GM04504 (cell line): ENCODE measurements at regions not wholly inside any gene's neighbourhood (a gene's known extent, or its start where the extent isn't known, plus 50 kb on each side); places are given as distances from the start of the nearest gene placed in this dataset.
"Not testable (repeated sequence)": the region's sequence is repeated elsewhere in the genome, so short reads cannot be mapped to it uniquely, and the experiment has no call there.

Experiments
- DNase-seq: peaks from one replicate; pipeline ENCODE4 v3.0.0-alpha.2; 2012; ENCODE audit warnings: low read depth

GRCh38 chr1:100628631-100629081, 90.7 kb downstream of the GPR88 start:
- DNase-seq = no peak

DNA sequence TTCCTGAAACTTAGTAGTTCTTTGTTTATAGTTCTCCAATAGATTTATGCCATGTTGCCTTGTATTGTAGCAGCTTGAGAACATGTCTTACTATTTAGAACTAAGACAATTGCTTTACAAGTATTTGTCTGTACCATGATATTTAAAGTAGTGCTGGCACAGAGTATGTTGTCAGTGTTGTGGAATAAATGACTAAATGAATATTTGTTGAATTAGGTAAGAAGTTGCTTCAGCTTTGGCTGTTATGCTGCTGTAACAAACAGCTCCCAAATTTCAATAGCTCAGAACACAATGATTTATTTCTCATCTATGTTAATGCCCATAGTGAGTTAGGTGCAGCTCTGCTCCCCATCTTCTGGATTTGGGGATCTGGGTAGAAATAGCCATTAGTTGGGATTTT, 90.2 kb upstream of the VCAM1 start:
- DNase-seq = no peak

- peak; percentile 56 for DNase-seq
These were observed 88.5 kb upstream of the VCAM1 start for GRCh38 chr1:100631015-100631551.

DNA sequence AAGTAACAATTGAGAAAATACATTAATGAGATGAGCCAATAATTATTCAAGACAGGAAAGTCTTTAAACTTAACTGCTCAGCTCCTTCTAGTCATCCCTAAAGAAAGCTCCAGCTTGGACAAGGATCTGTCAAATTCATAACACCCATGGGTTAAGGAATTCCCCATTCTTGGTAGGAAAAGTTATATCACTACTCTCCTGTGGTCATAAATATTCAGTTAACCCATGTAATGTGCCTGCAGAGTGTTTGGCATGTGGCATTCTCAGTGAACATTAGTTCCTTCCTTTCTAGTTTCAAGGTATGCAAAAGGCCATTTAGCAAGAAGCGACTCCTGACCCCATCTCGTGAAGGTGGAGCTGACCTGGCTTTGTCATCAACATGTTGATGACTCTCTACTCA, 76.7 kb upstream of the VCAM1 start:
- no peak for DNase-seq

DNA sequence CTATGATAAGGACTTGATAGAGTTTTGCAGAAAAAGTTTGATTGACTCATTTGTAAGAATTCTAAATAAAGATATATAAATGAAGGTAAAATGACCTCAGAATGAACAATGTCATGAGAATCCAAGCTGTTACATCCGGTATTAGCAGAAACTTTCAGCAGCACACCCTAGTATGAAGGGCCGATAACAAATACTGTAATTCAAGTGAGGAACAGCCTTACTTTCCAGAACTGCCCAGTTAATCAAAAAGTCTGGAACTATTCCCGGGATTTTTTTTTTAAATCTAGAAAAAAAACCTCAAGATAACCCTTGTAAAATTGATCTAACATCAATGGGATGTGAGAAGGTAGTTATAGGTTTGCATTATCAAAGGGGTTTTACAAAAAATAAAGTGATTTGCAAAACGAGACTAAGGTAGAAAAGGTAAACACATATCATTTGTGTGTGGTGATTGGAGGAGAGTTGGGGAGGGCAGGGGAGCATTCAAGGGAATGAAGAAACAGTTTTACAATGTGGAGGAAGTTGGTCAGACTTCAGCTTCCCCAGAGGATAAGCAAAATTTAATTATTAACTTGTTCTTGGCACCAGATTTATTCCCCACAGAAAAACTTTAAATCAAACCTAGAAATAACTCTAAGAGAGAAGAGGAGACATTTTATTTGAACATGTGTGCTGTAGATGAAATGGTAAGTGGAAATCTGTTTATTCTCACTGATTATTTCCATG, 75.9 kb upstream of the VCAM1 start:
- DNase-seq = no peak

- DNase-seq = no peak
These were observed 73.5 kb upstream of the VCAM1 start for GRCh38 chr1:100646001-100646400.

DNA sequence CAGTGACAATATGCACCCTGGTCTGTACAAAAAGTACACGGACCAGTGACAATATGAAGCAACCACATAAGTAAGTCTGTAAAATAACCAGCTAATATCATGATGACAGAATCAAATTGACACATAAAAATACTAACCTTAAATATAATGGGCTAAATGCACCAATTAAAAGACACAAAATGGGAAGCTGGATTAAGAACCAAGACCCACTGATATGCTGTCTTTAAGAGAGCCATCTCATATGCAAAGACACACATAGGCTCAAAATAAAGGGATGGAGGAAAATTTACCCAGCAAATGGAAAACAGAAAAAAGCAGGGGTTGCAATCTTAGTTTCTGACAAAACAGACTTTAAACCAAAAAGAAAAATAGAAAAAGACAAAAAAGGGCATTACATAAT, 70.4 kb upstream of the VCAM1 start:
- DNase-seq = no peak

GRCh38 chr1:100657876-100658715, 61.4 kb upstream of the VCAM1 start:
- DNase-seq = no peak

DNA sequence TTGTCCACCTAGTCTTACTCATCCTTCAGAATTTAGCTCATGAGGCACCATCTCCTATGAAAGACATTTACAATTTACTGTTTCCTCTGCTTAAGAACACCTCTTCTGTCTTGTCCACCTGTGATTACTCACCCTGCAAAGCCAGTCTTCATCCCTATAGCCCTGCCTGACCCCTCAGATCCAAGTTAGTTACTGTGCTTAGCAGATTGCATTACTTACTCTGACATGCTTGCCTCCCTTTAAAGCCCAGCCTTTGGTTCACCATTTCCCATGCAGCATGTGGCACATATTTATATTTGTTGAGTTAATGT, 60.9 kb upstream of the VCAM1 start:
- DNase-seq = no peak

- DNase-seq = no peak
These were observed 58.4 kb upstream of the VCAM1 start for GRCh38 chr1:100661176-100661575.

DNA sequence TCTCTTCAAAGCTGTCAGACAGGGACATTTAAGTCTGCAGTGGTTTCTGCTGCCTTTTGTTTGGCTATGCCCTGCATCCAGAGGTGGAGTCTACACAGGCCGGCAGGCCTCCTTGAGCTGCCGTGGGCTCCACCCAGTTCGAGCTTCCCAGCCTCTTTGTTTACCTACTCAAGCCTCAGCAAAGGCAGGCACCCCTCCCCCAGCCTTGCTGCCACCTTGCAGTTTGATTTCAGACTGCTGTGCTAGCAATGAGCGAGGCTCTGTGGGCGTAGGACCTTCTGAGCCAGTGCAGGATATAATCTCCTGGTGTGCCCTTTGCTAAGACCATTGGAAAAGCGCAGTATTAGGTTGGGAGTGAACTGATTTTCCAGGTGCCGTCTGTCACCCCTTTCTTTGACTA, 51.0 kb upstream of the VCAM1 start:
- not testable (repeated sequence) for DNase-seq
